ENCODE measurements at regions not wholly inside any gene's neighbourhood (a gene's known extent, or its start where the extent isn't known, plus 50 kb on each side); places are given as distances from the start of the nearest gene placed in this dataset.

DNA sequence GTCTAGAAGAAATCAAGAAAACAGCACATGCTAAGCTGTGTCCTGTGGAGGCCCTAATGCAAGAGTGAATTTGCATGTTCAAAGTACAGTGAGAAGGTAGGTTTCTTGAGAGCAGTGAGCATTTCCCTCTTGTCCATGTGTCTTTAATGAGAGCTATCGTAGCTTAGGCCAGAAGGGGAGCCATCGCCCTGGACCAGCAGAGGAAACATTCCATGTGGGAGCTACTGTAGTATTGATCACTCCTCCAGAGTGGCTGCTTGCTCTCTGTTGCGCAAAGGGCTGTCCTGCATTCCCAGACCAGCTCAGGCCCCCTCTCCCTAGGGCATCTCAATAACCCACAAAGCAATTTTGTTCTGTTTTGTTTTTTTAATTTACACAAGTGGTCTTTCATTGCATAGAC is 950.1 kb downstream of the CNTNAP5 start:
- TF ChIP-seq, protein P1, sequence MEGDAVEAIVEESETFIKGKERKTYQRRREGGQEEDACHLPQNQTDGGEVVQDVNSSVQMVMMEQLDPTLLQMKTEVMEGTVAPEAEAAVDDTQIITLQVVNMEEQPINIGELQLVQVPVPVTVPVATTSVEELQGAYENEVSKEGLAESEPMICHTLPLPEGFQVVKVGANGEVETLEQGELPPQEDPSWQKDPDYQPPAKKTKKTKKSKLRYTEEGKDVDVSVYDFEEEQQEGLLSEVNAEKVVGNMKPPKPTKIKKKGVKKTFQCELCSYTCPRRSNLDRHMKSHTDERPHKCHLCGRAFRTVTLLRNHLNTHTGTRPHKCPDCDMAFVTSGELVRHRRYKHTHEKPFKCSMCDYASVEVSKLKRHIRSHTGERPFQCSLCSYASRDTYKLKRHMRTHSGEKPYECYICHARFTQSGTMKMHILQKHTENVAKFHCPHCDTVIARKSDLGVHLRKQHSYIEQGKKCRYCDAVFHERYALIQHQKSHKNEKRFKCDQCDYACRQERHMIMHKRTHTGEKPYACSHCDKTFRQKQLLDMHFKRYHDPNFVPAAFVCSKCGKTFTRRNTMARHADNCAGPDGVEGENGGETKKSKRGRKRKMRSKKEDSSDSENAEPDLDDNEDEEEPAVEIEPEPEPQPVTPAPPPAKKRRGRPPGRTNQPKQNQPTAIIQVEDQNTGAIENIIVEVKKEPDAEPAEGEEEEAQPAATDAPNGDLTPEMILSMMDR (IDR thresholded peaks at IDR 0.05 in 8 of 11, conservative IDR thresholded peaks at IDR 0.05 in 3 of 11) = no peak
- no peak for TF ChIP-seq POLR2A (IDR thresholded peaks at IDR 0.05)

All from spleen (tissue), 7 donors.